ENCODE measurements at regions not wholly inside any gene's neighbourhood (a gene's known extent, or its start where the extent isn't known, plus 50 kb on each side); places are given as distances from the start of the nearest gene placed in this dataset.

DNA sequence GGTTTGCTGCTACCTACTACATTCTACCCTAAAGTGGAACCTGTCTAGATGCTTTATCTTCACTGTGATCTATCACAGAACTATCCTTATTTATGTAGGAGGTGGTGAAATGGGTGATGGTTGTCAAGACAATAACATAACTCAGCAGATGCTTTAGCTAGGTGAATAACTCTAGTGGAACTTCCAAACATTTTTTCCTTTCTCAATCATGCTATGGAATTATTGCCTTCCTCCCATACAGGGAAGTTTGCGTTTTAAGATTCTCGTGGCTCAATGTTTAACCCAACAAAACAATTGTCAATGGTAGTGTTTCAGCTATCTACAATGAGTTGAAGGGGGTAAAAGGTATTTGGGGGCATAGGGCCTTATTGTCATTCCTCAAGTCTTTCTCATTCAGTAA is 82.6 kb upstream of the GLI2 start:
- TF ChIP-seq, protein P1, sequence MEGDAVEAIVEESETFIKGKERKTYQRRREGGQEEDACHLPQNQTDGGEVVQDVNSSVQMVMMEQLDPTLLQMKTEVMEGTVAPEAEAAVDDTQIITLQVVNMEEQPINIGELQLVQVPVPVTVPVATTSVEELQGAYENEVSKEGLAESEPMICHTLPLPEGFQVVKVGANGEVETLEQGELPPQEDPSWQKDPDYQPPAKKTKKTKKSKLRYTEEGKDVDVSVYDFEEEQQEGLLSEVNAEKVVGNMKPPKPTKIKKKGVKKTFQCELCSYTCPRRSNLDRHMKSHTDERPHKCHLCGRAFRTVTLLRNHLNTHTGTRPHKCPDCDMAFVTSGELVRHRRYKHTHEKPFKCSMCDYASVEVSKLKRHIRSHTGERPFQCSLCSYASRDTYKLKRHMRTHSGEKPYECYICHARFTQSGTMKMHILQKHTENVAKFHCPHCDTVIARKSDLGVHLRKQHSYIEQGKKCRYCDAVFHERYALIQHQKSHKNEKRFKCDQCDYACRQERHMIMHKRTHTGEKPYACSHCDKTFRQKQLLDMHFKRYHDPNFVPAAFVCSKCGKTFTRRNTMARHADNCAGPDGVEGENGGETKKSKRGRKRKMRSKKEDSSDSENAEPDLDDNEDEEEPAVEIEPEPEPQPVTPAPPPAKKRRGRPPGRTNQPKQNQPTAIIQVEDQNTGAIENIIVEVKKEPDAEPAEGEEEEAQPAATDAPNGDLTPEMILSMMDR (conservative IDR thresholded peaks at IDR 0.05; ENCODE audit: low read depth, low read length), result no peak
- TF ChIP-seq EZH2 (IDR thresholded peaks at IDR 0.05; ENCODE audit: low read length, unreplicated experiment), result no peak

All from PC-3 (cell line).